Choroid plexus epithelial cell (primary cell): ENCODE measurements at regions not wholly inside any gene's neighbourhood (a gene's known extent, or its start where the extent isn't known, plus 50 kb on each side); places are given as distances from the start of the nearest gene placed in this dataset.

ENCODE experiments used
- DNase-seq: peaks from one replicate; pipeline ENCODE4 v3.0.0-alpha.2; 2010; ENCODE audit warnings: low read depth
- H3K4me3 ChIP-seq: 2 replicates; pipeline ENCODE4 v1.5.1; 2011; ENCODE audit warnings: low read depth, mild to moderate bottlenecking, control low read depth, low read length, moderate library complexity
- CTCF ChIP-seq: conservative IDR thresholded peaks from 2 replicates; pipeline ENCODE4 v1.5.1; 2011; ENCODE audit warnings: low read depth, mild to moderate bottlenecking, control low read depth, inconsistent platforms, low read length, moderate library complexity

- peak; percentile 24 for DNase-seq
- no peak overlapping the region for H3K4me3 ChIP-seq
- TF ChIP-seq CTCF, result no peak
These were observed 119.0 kb upstream of the NFIA start for GRCh38 chr1:60963167-60963940.

- no peak for TF ChIP-seq CTCF
- H3K4me3 ChIP-seq, result no peak overlapping the region
- no peak for DNase-seq
These were observed 121.4 kb upstream of the NFIA start for GRCh38 chr1:60960891-60961461.

- DNase-seq, result no peak
- no peak overlapping the region for H3K4me3 ChIP-seq
- TF ChIP-seq CTCF, result no peak
These were observed 122.7 kb upstream of the NFIA start for GRCh38 chr1:60959701-60960100.

- no peak overlapping the region for H3K4me3 ChIP-seq
- DNase-seq, result no peak
- TF ChIP-seq CTCF, result no peak
These were observed 124.4 kb upstream of the NFIA start for GRCh38 chr1:60958001-60958400.

- DNase-seq, result no peak
- H3K4me3 ChIP-seq, result no peak overlapping the region
- TF ChIP-seq CTCF, result no peak
These were observed 125.8 kb upstream of the NFIA start for GRCh38 chr1:60956520-60956919.

GRCh38 chr1:60952612-60953111, 129.7 kb upstream of the NFIA start:
- no peak overlapping the region for H3K4me3 ChIP-seq
- no peak for DNase-seq
- TF ChIP-seq CTCF, result no peak
